ENCODE measurements at regions not wholly inside any gene's neighbourhood (a gene's known extent, or its start where the extent isn't known, plus 50 kb on each side); places are given as distances from the start of the nearest gene placed in this dataset.

- Mint-ChIP-seq H3K4me3 (ENCODE audit: low read depth, unreplicated experiment) (no peak overlapping the region), H3K4me1 (ENCODE audit: low read depth, unreplicated experiment) (no peaks in the 10 kb centered on the region), H3K27me3 (ENCODE audit: unreplicated experiment) (peaks cover 9% of the 10 kb centered on the region), H3K36me3 (ENCODE audit: insufficient read depth, unreplicated experiment) (no peaks in the 10 kb centered on the region), H3K9me3 (ENCODE audit: low read depth, unreplicated experiment) (no peaks in the 10 kb centered on the region), H3K27ac (ENCODE audit: unreplicated experiment) (no peak overlapping the region)
- no peak for TF ChIP-seq CTCF (IDR thresholded peaks at IDR 0.05; ENCODE audit: unreplicated experiment)
- CTCF ChIA-PET: no interaction called here
- intact Hi-C loops (cut with micrococcal nuclease; ENCODE audit: unreplicated experiment): no loop called here
- DNase-seq: no peak
- BruUV-seq (replicated peaks): no TSS peak
Measured at GRCh38 chr9:108133680-108134079, 644.1 kb upstream of the KLF4 start.

GRCh38 chr9:108133101-108133500, 643.5 kb upstream of the KLF4 start:
- no peaks in the 10 kb centered on the region for H3K9me3 Mint-ChIP-seq (ENCODE audit: low read depth, unreplicated experiment)
- no TSS peak for BruUV-seq (replicated peaks)
- TF ChIP-seq CTCF (IDR thresholded peaks at IDR 0.05; ENCODE audit: unreplicated experiment): no peak

GRCh38 chr9:108130905-108131304, 641.3 kb upstream of the KLF4 start:
- no peak for DNase-seq
- no TSS peak for BruUV-seq (replicated peaks)
- Mint-ChIP-seq H3K4me1 (ENCODE audit: low read depth, unreplicated experiment) (no peaks in the 10 kb centered on the region), H3K27me3 (ENCODE audit: unreplicated experiment) (no peaks in the 10 kb centered on the region), H3K36me3 (ENCODE audit: insufficient read depth, unreplicated experiment) (no peaks in the 10 kb centered on the region), H3K27ac (ENCODE audit: unreplicated experiment) (no peak overlapping the region), H3K9me3 (ENCODE audit: low read depth, unreplicated experiment) (no peaks in the 10 kb centered on the region), H3K4me3 (ENCODE audit: low read depth, unreplicated experiment) (no peak overlapping the region)
- CTCF ChIA-PET: no interaction called here
- intact Hi-C loops (cut with micrococcal nuclease; ENCODE audit: unreplicated experiment): no loop called here
- no peak for TF ChIP-seq CTCF (IDR thresholded peaks at IDR 0.05; ENCODE audit: unreplicated experiment)

More at GRCh38 chr9:108133101-108133500, 643.5 kb upstream of the KLF4 start:
- CTCF ChIA-PET: no interaction called here
- H3K4me3 Mint-ChIP-seq (ENCODE audit: low read depth, unreplicated experiment): no peak overlapping the region
- no peak overlapping the region for H3K27ac Mint-ChIP-seq (ENCODE audit: unreplicated experiment)
- H3K27me3 Mint-ChIP-seq (ENCODE audit: unreplicated experiment): peaks cover 3% of the 10 kb centered on the region
- intact Hi-C loops (cut with micrococcal nuclease; ENCODE audit: unreplicated experiment): no loop called here
- no peaks in the 10 kb centered on the region for H3K36me3 Mint-ChIP-seq (ENCODE audit: insufficient read depth, unreplicated experiment)
- no peaks in the 10 kb centered on the region for H3K4me1 Mint-ChIP-seq (ENCODE audit: low read depth, unreplicated experiment)
- no peak for DNase-seq

GRCh38 chr9:108125625-108126024, 636.1 kb upstream of the KLF4 start:
- no peaks in the 10 kb centered on the region for H3K36me3 Mint-ChIP-seq (ENCODE audit: insufficient read depth, unreplicated experiment)
- intact Hi-C loops (cut with micrococcal nuclease; ENCODE audit: unreplicated experiment): no loop called here
- H3K4me3 Mint-ChIP-seq (ENCODE audit: low read depth, unreplicated experiment): no peak overlapping the region
- no TSS peak for BruUV-seq (replicated peaks)
- no peaks in the 10 kb centered on the region for H3K4me1 Mint-ChIP-seq (ENCODE audit: low read depth, unreplicated experiment)
- CTCF ChIA-PET: no interaction called here
- H3K9me3 Mint-ChIP-seq (ENCODE audit: low read depth, unreplicated experiment): peaks cover 2% of the 10 kb centered on the region
- no peak for DNase-seq
- no peak overlapping the region for H3K27ac Mint-ChIP-seq (ENCODE audit: unreplicated experiment)
- TF ChIP-seq CTCF (IDR thresholded peaks at IDR 0.05; ENCODE audit: unreplicated experiment): no peak
- H3K27me3 Mint-ChIP-seq (ENCODE audit: unreplicated experiment): no peaks in the 10 kb centered on the region
